IgD-negative memory B cell (primary cell): ENCODE measurements at regions not wholly inside any gene's neighbourhood (a gene's known extent, or its start where the extent isn't known, plus 50 kb on each side); places are given as distances from the start of the nearest gene placed in this dataset.
"Not testable (repeated sequence)": the region's sequence is repeated elsewhere in the genome, so short reads cannot be mapped to it uniquely, and the experiment has no call there.

Experiments used
- H3K27ac Mint-ChIP-seq, 3 donors: one replicate each; pipeline ENCODE4 v1.8.0; 2020 to 2022; ENCODE audit warnings: mild to moderate bottlenecking in 3 of 3, mixed read lengths in 3 of 3, moderate library complexity in 1 of 3
- H3K27me3 Mint-ChIP-seq: one replicate; pipeline ENCODE4 v1.8.0; 2021; ENCODE audit warnings: mixed read lengths
- H3K36me3 Mint-ChIP-seq: one replicate; pipeline ENCODE4 v1.8.0; 2020; ENCODE audit warnings: mild to moderate bottlenecking, mixed read lengths
- H3K4me1 Mint-ChIP-seq, 3 donors: one replicate each; pipeline ENCODE4 v1.8.0; 2020 to 2022; ENCODE audit warnings: mixed read lengths in 3 of 3, mild to moderate bottlenecking in 1 of 3
- H3K4me3 Mint-ChIP-seq, 4 donors: one replicate each; pipeline ENCODE4 v1.8.0; 2020 to 2022; ENCODE audit warnings: mild to moderate bottlenecking in 4 of 4, mixed read lengths in 4 of 4, moderate library complexity in 3 of 4
- H3K9me3 Mint-ChIP-seq, 3 donors: one replicate each; pipeline ENCODE4 v1.8.0; 2020 to 2021; ENCODE audit warnings: mixed read lengths in 3 of 3, mild to moderate bottlenecking in 1 of 3

DNA sequence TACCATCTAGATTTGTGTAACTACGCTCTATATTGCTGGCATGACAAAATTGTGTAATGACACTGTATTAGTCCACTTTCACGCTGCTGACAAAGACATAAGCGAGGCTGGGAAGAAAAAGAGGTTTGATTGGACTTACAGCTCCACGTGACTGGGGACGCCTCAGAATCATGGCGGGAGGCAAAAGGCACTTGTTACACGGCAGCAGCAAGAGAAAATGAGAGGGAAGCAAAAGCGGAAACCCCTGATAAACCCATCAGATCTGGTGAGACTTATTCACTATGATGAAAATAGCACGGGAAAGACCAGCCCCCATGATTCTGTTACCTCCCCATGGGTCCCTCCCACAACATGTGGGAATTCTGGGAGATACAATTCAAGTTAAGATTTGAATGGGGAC is 905.7 kb downstream of the DIPK2A start:
- Mint-ChIP-seq H3K9me3 (no peaks in the 10 kb centered on the region), H3K4me3 (no peak overlapping the region), H3K4me1 (no peaks in the 10 kb centered on the region), H3K36me3 (no peaks in the 10 kb centered on the region), H3K27ac (no peak overlapping the region), H3K27me3 (peaks cover 2% of the 10 kb centered on the region)

DNA sequence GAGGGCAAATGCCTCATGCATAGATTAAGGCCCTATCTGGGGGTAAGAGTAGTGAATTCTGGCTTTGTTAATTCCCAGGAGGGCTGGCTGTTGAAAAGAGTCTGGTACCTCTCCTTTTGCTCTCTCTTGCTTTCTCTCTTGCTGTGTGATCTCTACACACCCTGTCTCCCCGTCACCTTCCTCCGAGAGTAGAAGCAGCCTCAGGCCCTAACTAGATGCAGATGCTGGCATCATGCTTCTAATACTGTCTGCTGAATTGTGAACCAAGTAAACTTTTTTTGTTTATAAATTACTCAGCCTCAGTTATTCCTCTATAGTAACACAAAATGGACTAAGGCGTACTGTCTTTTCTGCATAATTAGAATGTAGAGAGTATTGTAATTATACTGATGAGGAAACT is 908.1 kb downstream of the DIPK2A start:
- Mint-ChIP-seq H3K4me1 (no peaks in the 10 kb centered on the region), H3K27me3 (peaks cover 2% of the 10 kb centered on the region), H3K4me3 (no peak overlapping the region), H3K27ac (no peak overlapping the region), H3K9me3 (no peaks in the 10 kb centered on the region), H3K36me3 (no peaks in the 10 kb centered on the region)

GRCh38 chr3:144893980-144894379 is 922.4 kb downstream of the DIPK2A start:
- Mint-ChIP-seq H3K27ac (no peak overlapping the region), H3K4me1 (no peaks in the 10 kb centered on the region), H3K36me3 (no peaks in the 10 kb centered on the region), H3K4me3 (no peak overlapping the region), H3K27me3 (no peaks in the 10 kb centered on the region), H3K9me3 (no peaks in the 10 kb centered on the region)

DNA sequence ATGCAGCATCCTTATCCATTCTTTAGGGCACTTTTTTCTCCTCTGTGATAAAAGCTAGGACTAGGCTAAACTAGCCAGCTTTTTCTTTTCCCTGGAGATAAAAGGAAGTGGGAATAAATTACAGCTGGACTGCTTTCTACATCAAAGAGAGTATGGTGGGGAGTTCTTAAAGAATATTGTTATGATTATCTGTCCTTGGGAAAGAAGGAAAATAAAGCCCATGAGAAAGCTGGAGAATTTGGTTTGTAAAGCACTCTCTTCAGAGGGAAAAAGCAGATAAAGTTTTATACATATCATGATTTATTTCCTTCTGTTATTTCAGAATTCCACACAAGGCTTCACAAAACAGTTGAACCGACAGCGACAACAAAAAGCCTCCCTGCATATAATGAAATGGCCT is 923.0 kb downstream of the DIPK2A start:
- no peak overlapping the region for H3K4me3 Mint-ChIP-seq
- no peaks in the 10 kb centered on the region for H3K4me1 Mint-ChIP-seq
- H3K9me3 Mint-ChIP-seq = no peaks in the 10 kb centered on the region
- H3K27ac Mint-ChIP-seq = no peak overlapping the region
- H3K27me3 Mint-ChIP-seq = no peaks in the 10 kb centered on the region
- no peaks in the 10 kb centered on the region for H3K36me3 Mint-ChIP-seq

DNA sequence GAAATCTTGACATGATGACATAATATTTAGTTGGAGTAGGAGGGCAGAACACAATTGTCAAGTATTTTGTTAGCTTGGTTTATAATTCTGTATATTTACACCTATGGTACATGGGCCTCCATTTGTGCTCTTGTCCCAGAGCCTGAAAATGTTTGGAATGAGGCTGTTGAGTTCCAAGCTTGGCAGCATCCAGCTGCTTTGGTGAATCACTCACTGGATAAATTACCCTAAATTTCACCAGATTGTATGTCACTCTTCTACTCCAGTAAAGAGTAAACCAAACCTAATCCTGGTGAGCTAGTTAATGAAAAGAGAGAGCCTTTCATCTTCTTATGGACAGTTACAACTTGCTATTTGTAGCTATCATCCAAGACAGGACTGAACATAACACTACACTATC is 928.7 kb downstream of the DIPK2A start:
- no peak overlapping the region for H3K4me3 Mint-ChIP-seq
- H3K9me3 Mint-ChIP-seq = peaks cover 0 to 6% (median 4%) of the 10 kb centered on the region in 3 donors
- no peaks in the 10 kb centered on the region for H3K4me1 Mint-ChIP-seq
- H3K36me3 Mint-ChIP-seq = peaks cover 2% of the 10 kb centered on the region
- no peaks in the 10 kb centered on the region for H3K27me3 Mint-ChIP-seq
- H3K27ac Mint-ChIP-seq = no peak overlapping the region

GRCh38 chr3:144907581-144907980 is 936.0 kb downstream of the DIPK2A start:
- H3K4me1 Mint-ChIP-seq, H3K9me3 Mint-ChIP-seq, H3K4me3 Mint-ChIP-seq, H3K36me3 Mint-ChIP-seq, H3K27me3 Mint-ChIP-seq: not testable (repeated sequence)
- H3K27ac Mint-ChIP-seq = peak overlapping the region in 1 of 3 donors; percentile 58

DNA sequence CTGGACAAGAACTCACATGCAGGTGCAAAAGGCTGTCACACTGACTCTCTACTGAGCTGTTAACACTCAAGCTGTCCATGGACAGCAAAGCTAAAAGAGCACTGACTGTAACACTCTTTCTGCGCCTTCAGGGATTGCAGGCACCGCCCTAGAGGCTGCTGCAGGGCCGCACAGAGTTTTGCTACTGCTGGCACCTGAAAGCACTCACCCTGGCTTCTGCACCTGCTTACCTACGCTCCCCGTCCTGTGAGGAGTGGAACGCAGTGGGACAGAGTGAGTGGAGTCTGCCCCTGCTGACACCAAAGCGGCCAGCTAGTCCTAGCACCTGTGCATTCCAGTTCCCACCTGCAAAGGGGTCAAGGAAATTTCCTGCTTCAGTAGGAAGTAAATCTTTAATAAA is 941.3 kb downstream of the DIPK2A start:
- Mint-ChIP-seq H3K36me3 (no peaks in the 10 kb centered on the region), H3K4me1 (no peaks in the 10 kb centered on the region), H3K9me3 (peaks cover 0 to 4% (median 0%) of the 10 kb centered on the region in 3 donors), H3K27ac (no peak overlapping the region), H3K27me3 (no peaks in the 10 kb centered on the region), H3K4me3 (no peak overlapping the region)

- Mint-ChIP-seq H3K4me3 (no peak overlapping the region), H3K4me1 (no peaks in the 10 kb centered on the region), H3K27me3 (no peaks in the 10 kb centered on the region), H3K9me3 (peaks cover 0 to 4% (median 0%) of the 10 kb centered on the region in 3 donors), H3K27ac (no peak overlapping the region), H3K36me3 (no peaks in the 10 kb centered on the region)
Observed at GRCh38 chr3:144915202-144915601, 943.6 kb downstream of the DIPK2A start.

- Mint-ChIP-seq H3K27ac (no peak overlapping the region), H3K4me3 (no peak overlapping the region), H3K9me3 (peaks cover 2 to 4% (median 3%) of the 10 kb centered on the region in 3 donors), H3K27me3 (no peaks in the 10 kb centered on the region), H3K4me1 (no peaks in the 10 kb centered on the region), H3K36me3 (no peaks in the 10 kb centered on the region)
Observed at GRCh38 chr3:144921710-144922109, 950.1 kb downstream of the DIPK2A start.

DNA sequence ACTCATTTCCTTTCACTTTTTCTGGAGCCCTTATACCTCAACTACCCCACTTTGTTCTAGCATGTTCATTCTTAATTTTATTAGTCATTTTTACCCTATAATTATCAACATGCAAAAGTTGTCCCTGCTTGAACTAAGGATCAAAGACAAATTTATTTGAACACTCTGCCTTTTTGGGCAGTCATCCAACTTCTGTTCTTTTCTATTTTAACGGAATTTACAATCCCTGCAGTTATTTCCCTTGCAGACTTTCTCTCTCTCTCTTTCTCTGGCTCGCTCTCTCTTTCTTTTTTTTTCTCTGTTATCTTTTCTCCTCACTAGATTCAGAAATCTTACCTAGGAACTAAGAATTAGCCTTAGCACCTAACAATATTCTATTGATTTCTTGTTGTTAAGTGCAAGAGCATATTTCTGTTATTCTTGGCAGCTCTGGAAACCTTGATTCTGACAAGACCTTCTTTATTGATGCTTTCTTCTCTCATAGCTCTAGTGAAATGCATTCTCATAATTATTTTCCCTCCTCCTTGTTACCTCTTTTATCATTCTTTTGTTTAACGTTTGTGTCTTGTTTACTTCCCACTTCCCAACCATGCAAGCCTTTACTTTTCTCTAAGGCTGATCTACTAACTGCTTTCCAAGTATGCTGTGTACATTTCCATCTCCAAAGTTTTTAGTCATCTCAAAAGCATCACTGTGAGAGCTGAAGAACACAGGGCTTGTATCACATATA is 951.6 kb downstream of the DIPK2A start:
- no peaks in the 10 kb centered on the region for H3K27me3 Mint-ChIP-seq
- no peaks in the 10 kb centered on the region for H3K4me1 Mint-ChIP-seq
- H3K36me3 Mint-ChIP-seq = no peaks in the 10 kb centered on the region
- no peak overlapping the region for H3K4me3 Mint-ChIP-seq
- H3K27ac Mint-ChIP-seq = no peak overlapping the region
- peaks cover 2 to 4% (median 3%) of the 10 kb centered on the region in 3 donors for H3K9me3 Mint-ChIP-seq

DNA sequence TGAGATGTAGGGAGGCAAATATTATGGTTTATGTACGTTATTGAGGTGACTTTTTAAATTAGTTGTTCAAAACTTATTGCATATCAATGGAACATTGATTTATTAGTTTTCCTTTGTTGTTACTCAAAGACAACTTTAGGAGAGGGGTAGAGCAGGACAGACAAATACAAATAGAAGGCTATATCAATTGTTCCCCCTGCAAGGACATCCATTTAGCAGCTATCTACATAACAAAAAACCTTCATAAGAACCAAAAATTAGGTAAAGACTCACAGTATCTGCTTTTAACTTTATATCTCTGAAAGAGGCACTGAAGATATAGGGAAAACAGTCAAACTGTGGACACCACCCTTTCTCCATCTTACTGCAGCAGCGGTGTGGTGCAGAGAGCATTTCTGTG is 958.8 kb downstream of the DIPK2A start:
- no peaks in the 10 kb centered on the region for H3K4me1 Mint-ChIP-seq
- no peaks in the 10 kb centered on the region for H3K36me3 Mint-ChIP-seq
- H3K9me3 Mint-ChIP-seq = peaks cover 1 to 8% (median 3%) of the 10 kb centered on the region in 3 donors
- H3K4me3 Mint-ChIP-seq = peak overlapping the region in 1 of 4 donors; percentile 15
- no peaks in the 10 kb centered on the region for H3K27me3 Mint-ChIP-seq
- no peak overlapping the region for H3K27ac Mint-ChIP-seq

- Mint-ChIP-seq H3K4me3 (no peak overlapping the region), H3K4me1 (no peaks in the 10 kb centered on the region), H3K27ac (no peak overlapping the region), H3K27me3 (no peaks in the 10 kb centered on the region), H3K36me3 (no peaks in the 10 kb centered on the region), H3K9me3 (peaks cover 0 to 8% (median 1%) of the 10 kb centered on the region in 3 donors)
Observed at GRCh38 chr3:144931590-144931989, 960.0 kb downstream of the DIPK2A start.

- Mint-ChIP-seq H3K4me1 (no peaks in the 10 kb centered on the region), H3K27me3 (no peaks in the 10 kb centered on the region), H3K9me3 (peaks cover 0 to 14% (median 0%) of the 10 kb centered on the region in 3 donors), H3K27ac (no peak overlapping the region), H3K36me3 (no peaks in the 10 kb centered on the region), H3K4me3 (no peak overlapping the region)
Observed at GRCh38 chr3:144942093-144942837, 970.6 kb downstream of the DIPK2A start.

DNA sequence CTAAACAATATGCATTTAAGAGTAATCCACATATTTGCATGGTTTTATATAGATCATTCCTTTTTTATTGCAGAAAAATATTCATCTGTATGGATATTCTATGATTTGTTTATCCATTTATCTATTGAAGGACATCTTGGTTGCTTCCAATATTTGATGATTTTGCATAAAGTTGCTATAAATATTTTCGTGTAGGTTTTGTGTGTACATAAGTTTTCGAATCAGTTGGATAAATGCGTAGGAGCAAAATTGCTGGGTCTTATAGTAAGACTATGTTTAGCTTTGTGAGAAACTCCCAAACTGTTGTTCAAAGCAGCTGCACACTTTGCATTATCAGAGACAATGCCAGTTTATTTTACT is 971.2 kb downstream of the DIPK2A start:
- H3K4me1 Mint-ChIP-seq = no peaks in the 10 kb centered on the region
- H3K36me3 Mint-ChIP-seq = no peaks in the 10 kb centered on the region
- H3K27me3 Mint-ChIP-seq = no peaks in the 10 kb centered on the region
- peaks cover 0 to 14% (median 0%) of the 10 kb centered on the region in 3 donors for H3K9me3 Mint-ChIP-seq
- H3K27ac Mint-ChIP-seq = no peak overlapping the region
- no peak overlapping the region for H3K4me3 Mint-ChIP-seq

GRCh38 chr3:144947895-144948294 is 976.3 kb downstream of the DIPK2A start:
- Mint-ChIP-seq H3K27me3 (no peaks in the 10 kb centered on the region), H3K36me3 (no peaks in the 10 kb centered on the region), H3K9me3 (peaks cover 0 to 4% (median 3%) of the 10 kb centered on the region in 3 donors), H3K4me3 (no peak overlapping the region), H3K27ac (no peak overlapping the region), H3K4me1 (no peaks in the 10 kb centered on the region)

GRCh38 chr3:144948711-144949110 is 977.1 kb downstream of the DIPK2A start:
- Mint-ChIP-seq H3K9me3 (peaks cover 0 to 4% (median 3%) of the 10 kb centered on the region in 3 donors), H3K4me3 (no peak overlapping the region), H3K36me3 (no peaks in the 10 kb centered on the region)

More at GRCh38 chr3:144948711-144949110, 977.1 kb downstream of the DIPK2A start:
- Mint-ChIP-seq H3K27ac (no peak overlapping the region), H3K4me1 (no peaks in the 10 kb centered on the region), H3K27me3 (no peaks in the 10 kb centered on the region)
